SK-N-MC (cell line): ENCODE measurements at regions not wholly inside any gene's neighbourhood (a gene's known extent, or its start where the extent isn't known, plus 50 kb on each side); places are given as distances from the start of the nearest gene placed in this dataset.

Source experiments
- DNase-seq: peaks from one replicate; pipeline ENCODE4 v3.0.0-alpha.2; 2011; ENCODE audit warnings: low read depth, low spot score
- H3K27ac ChIP-seq: fragments of 200-600 bp; sonication (generic); 2 replicates; pipeline ENCODE4 v1.5.1; 2016; ENCODE audit warnings: mixed run types
- H3K36me3 ChIP-seq: fragments of 200-600 bp; sonication (generic); 2 replicates; pipeline ENCODE4 v1.6.1; 2017; ENCODE audit warnings: antibody characterized with exemption, low read length, mixed read lengths; ENCODE audit not compliant: insufficient read depth
- H3K4me3 ChIP-seq: fragments of 200-600 bp; sonication (generic); 2 replicates; pipeline ENCODE4 v1.5.1; 2016
- H3K9ac ChIP-seq: fragments of 200-600 bp; sonication (generic); 2 replicates; pipeline ENCODE4 v1.8.0; 2017; ENCODE audit warnings: mixed run types, mixed read lengths; ENCODE audit not compliant: insufficient read length
- H3K9me3 ChIP-seq: fragments of 200-600 bp; sonication (generic); 2 replicates; pipeline ENCODE4 v1.6.1; 2017; ENCODE audit warnings: low read depth, mild to moderate bottlenecking, antibody characterized with exemption, low read length, moderate library complexity, mixed read lengths
- EZH2 ChIP-seq: fragments of 200-600 bp; sonication (generic); IDR thresholded peaks from one replicate; pipeline ENCODE4 v1.6.1; 2017; ENCODE audit warnings: antibody characterized with exemption
- FOXP2 ChIP-seq: optimal IDR thresholded peaks from 2 replicates; pipeline ENCODE3; 2011; ENCODE audit warnings: mild to moderate bottlenecking, moderate library complexity; ENCODE audit not compliant: insufficient read depth; ENCODE audit errors: extremely low read length, control extremely low read depth
- POLR2AphosphoS5 ChIP-seq: IDR thresholded peaks from 2 replicates; pipeline ENCODE4 v1.6.1; 2012; ENCODE audit warnings: mild to moderate bottlenecking, low read depth, low read length, borderline replicate concordance

- Histone ChIP-seq H3K9me3 (no peaks in the 10 kb centered on the region), H3K27ac (no peak overlapping the region), H3K36me3 (no peaks in the 10 kb centered on the region), H3K4me3 (no peak overlapping the region), H3K9ac (no peak overlapping the region)
- no peak for DNase-seq
- no peak for TF ChIP-seq POLR2AphosphoS5
Observed at GRCh38 chr2:220696280-220696669, 875.8 kb downstream of the EPHA4 start.

- no peaks in the 10 kb centered on the region for H3K36me3 ChIP-seq
- H3K4me3 ChIP-seq, result no peak overlapping the region
- no peak for TF ChIP-seq FOXP2
- TF ChIP-seq EZH2, result no peak
- TF ChIP-seq POLR2AphosphoS5, result no peak
- H3K27ac ChIP-seq, result no peak overlapping the region
- no peak for DNase-seq
- H3K9ac ChIP-seq, result no peak overlapping the region
- H3K9me3 ChIP-seq, result no peaks in the 10 kb centered on the region
Observed at GRCh38 chr2:220697011-220697410, 875.1 kb downstream of the EPHA4 start.

- Histone ChIP-seq H3K4me3 (no peak overlapping the region), H3K27ac (no peak overlapping the region), H3K9ac (no peak overlapping the region), H3K9me3 (no peaks in the 10 kb centered on the region), H3K36me3 (no peaks in the 10 kb centered on the region)
- DNase-seq, result no peak
- TF ChIP-seq FOXP2 (no peak), POLR2AphosphoS5 (no peak), EZH2 (no peak)
Observed at GRCh38 chr2:220701115-220701514, 871.0 kb downstream of the EPHA4 start.

- Histone ChIP-seq H3K4me3 (no peak overlapping the region), H3K9me3 (no peaks in the 10 kb centered on the region), H3K36me3 (no peaks in the 10 kb centered on the region), H3K27ac (no peak overlapping the region), H3K9ac (no peak overlapping the region)
- no peak for DNase-seq
- no peak for TF ChIP-seq FOXP2
- TF ChIP-seq EZH2, result no peak
- no peak for TF ChIP-seq POLR2AphosphoS5
Observed at GRCh38 chr2:220703279-220703678, 868.8 kb downstream of the EPHA4 start.

- no peaks in the 10 kb centered on the region for H3K36me3 ChIP-seq
- H3K4me3 ChIP-seq, result no peak overlapping the region
- H3K27ac ChIP-seq, result no peak overlapping the region
Observed at GRCh38 chr2:220704081-220704480, 868.0 kb downstream of the EPHA4 start.

GRCh38 chr2:220704810-220705209 lies 867.3 kb downstream of the EPHA4 start:
- DNase-seq, result no peak
- Histone ChIP-seq H3K36me3 (no peaks in the 10 kb centered on the region), H3K9ac (no peak overlapping the region), H3K27ac (no peak overlapping the region), H3K4me3 (no peak overlapping the region), H3K9me3 (no peaks in the 10 kb centered on the region)
- TF ChIP-seq FOXP2 (no peak), EZH2 (no peak), POLR2AphosphoS5 (no peak)

More at GRCh38 chr2:220704081-220704480, 868.0 kb downstream of the EPHA4 start:
- H3K9me3 ChIP-seq, result no peaks in the 10 kb centered on the region
- DNase-seq, result no peak
- no peak for TF ChIP-seq FOXP2
- no peak for TF ChIP-seq EZH2
- TF ChIP-seq POLR2AphosphoS5, result no peak
- H3K9ac ChIP-seq, result no peak overlapping the region

GRCh38 chr2:220705678-220706077 lies 866.4 kb downstream of the EPHA4 start:
- Histone ChIP-seq H3K27ac (no peak overlapping the region), H3K9ac (no peak overlapping the region), H3K36me3 (no peaks in the 10 kb centered on the region), H3K4me3 (no peak overlapping the region), H3K9me3 (no peaks in the 10 kb centered on the region)
- TF ChIP-seq POLR2AphosphoS5 (no peak), EZH2 (no peak), FOXP2 (no peak)
- no peak for DNase-seq

GRCh38 chr2:220707261-220707660 lies 864.8 kb downstream of the EPHA4 start:
- no peaks in the 10 kb centered on the region for H3K36me3 ChIP-seq
- H3K9ac ChIP-seq, result no peak overlapping the region
- no peak overlapping the region for H3K27ac ChIP-seq
- no peaks in the 10 kb centered on the region for H3K9me3 ChIP-seq
- TF ChIP-seq EZH2 (no peak), FOXP2 (no peak), POLR2AphosphoS5 (no peak)
- no peak overlapping the region for H3K4me3 ChIP-seq
- no peak for DNase-seq

GRCh38 chr2:220708366-220708765 lies 863.7 kb downstream of the EPHA4 start:
- no peak overlapping the region for H3K4me3 ChIP-seq
- no peak overlapping the region for H3K9ac ChIP-seq
- no peak for DNase-seq

GRCh38 chr2:220717283-220717682 lies 854.8 kb downstream of the EPHA4 start:
- DNase-seq, result no peak
- H3K9ac ChIP-seq, result no peak overlapping the region
- H3K4me3 ChIP-seq, result no peak overlapping the region
- no peak overlapping the region for H3K27ac ChIP-seq
- no peaks in the 10 kb centered on the region for H3K36me3 ChIP-seq
- TF ChIP-seq FOXP2 (no peak), EZH2 (no peak), POLR2AphosphoS5 (no peak)
- no peaks in the 10 kb centered on the region for H3K9me3 ChIP-seq

More at GRCh38 chr2:220708366-220708765, 863.7 kb downstream of the EPHA4 start:
- H3K27ac ChIP-seq, result no peak overlapping the region
- H3K9me3 ChIP-seq, result no peaks in the 10 kb centered on the region
- TF ChIP-seq FOXP2 (no peak), EZH2 (no peak), POLR2AphosphoS5 (no peak)
- H3K36me3 ChIP-seq, result no peaks in the 10 kb centered on the region
